ENCODE measurements at regions not wholly inside any gene's neighbourhood (a gene's known extent, or its start where the extent isn't known, plus 50 kb on each side); places are given as distances from the start of the nearest gene placed in this dataset.

DNA sequence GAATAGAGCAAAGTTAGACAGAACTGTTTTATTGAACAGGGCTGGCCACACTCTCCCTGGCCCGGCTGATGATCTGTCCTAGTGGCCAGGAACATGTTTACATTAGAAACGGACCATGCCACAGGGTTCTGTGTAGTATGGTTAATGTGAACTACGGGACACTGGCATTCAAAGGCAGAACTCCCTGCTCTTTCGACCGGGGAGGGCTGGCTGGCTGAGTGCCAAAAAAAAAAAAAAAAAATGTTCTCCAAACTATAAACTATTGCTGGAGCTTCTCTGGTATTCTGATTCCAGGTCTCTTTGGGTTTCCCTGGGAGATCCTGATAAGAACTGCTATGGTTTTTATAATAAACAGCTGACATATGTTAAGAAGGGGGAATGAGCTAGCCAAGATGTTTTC is 1262.6 kb upstream of the SORCS1 start:
- TF ChIP-seq POLR2A (IDR thresholded peaks at IDR 0.05) (no peak), EP300 (IDR thresholded peaks at IDR 0.05) (no peak)

Data from ovary (tissue), 1 donor.